Stimulated activated CD4-positive, alpha-beta T cell treated with anti-CD3 and anti-CD28 coated beads, Interleukin-12 subunit alpha, Interleukin-12 subunit beta, amount 100 ng/mL, for 24 hours (primary cell): ENCODE measurements at regions not wholly inside any gene's neighbourhood (a gene's known extent, or its start where the extent isn't known, plus 50 kb on each side); places are given as distances from the start of the nearest gene placed in this dataset.
"Not testable (repeated sequence)": the region's sequence is repeated elsewhere in the genome, so short reads cannot be mapped to it uniquely, and the experiment has no call there.

Experiments used
- DNase-seq, 2 experiments: peaks; one replicate each; pipeline ENCODE4 v3.0.0-alpha.2; 2020; ENCODE audit warnings: low read depth in 2 of 2

DNA sequence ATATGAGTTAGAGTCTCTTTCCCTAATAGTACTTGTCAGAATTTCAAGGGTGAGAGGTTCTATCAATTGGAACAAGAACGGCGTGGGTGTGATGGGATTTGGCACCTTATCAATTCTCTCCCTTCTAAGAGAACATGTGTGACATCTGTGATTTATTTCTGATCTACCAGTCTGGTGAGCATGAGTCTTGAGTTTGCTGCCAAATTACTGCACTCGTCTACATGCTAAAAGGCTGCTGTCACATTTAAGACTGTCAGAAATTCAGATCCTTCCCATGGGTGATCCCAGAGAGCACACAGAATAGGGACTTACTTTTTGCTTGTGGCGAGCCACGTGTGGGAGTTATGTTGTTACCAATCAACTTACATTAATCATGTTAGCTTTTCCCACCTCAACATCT, 370.2 kb upstream of the SASH1 start:
- DNase-seq: no peak

DNA sequence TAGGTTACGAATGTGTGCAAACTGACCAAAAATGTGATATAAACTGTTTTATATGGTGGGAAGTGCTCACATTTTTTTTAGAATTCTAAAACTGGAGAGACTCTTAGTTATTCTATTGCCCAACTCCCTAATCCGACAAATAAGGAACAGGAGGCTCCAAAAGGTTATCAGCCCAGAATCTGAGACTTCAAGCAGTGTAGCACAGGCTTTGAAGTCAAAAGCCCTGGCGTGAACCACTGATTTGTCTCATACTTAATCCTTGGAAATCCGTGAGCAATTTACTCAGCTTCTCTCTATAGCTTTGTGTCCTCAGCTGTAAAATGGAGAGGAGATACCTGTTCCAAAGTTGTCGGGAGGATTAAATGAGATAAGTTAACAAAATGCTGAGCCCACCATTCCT, 368.8 kb upstream of the SASH1 start:
- no peak for DNase-seq

DNA sequence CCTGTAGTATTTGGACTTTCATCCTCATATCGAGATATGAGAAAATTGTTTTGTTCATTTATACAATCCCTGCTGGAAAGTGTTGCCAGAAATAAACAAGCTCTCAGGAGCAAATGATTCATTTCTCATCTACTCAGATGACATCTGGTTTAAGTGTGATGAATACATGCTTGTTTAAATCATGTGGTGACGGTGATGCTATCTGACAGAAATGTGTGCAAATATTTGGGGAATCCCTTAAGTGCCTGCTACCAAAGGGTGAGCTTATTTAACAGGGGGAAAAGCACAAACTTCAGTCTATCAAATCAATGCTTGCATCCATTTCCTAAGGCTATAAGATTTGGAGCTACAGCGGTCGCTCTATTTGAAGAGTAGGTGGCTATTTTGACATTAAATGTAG, 368.3 kb upstream of the SASH1 start:
- no peak for DNase-seq

DNA sequence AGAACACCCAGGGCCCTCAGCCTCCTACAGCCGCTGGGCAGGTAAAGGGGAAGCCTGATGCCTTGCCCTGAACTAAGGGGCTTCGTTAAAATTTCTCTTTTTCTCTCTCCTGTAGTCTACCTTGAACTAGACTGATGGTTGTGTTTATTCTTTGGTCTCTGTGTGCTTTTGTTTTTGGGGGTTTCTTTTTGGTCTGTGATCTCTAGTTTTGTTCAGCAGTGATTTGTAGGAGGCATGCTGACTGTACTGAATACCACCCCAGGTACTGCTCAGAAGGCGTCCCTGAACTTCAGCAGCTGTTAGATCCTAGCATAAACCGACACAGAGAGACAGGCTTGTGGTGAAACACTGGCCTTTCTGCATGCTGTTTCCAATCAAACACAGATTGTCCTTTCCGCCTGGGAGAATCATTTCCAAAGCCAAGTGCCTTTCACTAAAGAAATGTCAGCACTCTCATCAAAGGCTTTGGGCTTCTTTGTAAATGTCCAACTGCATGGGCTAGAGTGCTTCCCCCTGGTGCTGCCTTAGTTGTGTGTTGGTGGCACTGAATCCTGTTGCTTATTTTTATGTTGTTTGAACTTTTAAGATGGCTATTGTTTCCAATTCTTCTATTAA, 364.7 kb upstream of the SASH1 start:
- no peak for DNase-seq

DNA sequence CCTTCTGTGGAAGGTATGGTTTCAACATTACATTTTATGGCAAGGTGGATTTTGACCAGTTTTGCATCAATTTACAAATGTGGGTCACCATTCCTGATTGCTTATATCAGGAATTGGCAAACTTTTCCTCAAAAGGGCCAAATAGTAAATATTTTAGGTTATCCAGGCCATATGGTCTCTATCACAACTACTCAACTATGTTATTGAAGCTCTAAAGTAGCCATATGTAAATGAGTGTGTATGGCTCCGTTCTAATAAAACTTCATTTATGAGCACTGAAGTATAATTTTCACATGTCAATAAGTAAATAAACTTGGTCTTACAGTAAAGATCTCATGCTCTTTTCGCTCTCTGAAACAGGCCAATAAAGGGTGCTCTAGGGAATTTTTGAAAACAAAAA, 362.7 kb upstream of the SASH1 start:
- DNase-seq: no peak

DNA sequence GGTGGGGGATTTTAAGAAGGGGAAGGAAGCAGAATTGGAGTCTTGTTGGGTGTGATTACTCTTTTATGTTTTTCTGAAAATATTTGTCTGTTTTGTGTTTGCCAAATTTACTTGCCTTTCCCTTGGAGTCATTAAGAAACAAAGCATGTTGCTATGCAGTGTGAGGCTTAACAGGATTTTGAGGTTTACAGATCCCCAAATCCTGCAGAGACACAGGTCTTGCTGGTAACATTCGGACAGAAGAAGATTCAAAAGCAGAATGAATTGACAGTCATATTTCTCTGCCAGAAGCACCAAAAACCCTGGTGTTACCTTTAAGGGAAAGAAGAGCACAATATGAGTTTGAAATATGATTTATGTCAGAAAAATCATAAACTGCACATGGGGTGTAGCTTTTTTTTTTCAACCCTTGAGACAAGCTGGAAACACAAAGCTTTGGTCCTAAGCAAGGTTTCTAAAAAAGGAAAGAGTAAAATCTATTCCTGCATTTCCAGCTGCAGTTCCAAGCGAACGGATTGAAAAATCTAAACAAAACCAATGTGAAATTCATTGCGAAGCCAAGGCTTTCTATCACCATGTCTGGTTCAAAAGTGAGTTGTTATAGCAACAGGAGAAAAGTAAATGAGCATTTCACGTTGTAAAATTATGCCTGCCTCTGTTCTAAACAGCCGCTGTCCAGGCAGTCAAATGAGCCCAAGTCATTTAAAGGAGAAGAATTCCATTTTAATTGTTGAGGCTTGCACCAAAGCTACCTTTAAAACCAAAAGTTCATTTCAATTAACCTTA, 358.9 kb upstream of the SASH1 start:
- no peak for DNase-seq

DNA sequence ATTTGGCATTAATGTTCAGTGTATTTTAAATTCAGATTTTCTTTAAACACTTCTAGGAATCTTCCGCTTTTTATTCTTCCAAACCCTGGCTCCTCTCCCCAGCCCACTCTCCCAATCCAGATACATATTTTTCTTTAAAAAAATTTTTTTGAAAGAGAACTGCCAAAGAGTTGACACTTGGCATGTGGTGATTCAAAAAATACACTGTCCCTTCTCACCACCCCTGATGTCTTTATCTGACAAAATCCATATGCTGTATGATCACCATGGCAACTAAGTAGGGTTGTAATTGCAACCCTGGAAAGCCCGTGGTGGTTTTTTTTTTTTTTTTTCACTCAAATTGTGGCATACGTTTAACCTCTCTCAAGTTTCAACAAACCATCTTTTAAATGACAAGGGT, 355.8 kb upstream of the SASH1 start:
- no peak for DNase-seq

DNA sequence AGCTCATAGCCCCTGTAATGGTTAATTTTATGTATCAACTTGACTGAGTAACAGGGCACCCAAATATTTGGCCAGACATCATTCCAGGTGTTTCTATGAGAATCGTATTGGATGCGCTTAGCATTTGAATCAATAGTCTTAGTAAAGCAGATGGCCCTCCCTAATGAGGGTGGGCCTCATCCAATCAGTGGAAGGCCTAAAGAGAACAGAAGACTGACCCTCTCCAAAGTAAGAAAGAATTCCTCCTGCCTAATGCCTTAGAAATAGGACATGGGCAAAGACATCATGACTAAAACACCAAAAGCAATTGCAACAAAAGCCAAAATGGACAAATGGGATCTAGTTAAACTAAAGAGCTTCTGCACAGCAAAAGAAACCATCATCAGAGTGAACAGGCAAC, 352.5 kb upstream of the SASH1 start:
- DNase-seq: no peak

DNA sequence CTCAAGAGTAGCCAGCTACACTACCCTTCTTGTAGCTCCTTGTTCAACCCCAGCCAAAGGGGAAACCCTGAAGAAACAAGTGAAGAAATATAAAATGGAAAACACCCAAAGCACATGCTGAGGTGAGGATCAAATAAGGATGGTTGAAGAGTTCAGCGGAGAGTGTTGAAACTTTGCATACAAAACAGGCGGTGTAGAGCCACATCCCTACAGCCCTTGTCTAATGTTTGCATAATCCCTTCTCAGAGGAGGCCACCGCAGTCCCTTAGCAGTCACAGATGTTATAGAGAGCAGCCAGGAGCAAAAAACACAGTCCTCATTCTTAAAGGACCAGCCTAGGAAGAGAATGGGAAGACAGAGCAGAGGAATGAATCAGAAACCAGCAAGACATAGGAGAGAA, 350.7 kb upstream of the SASH1 start:
- no peak for DNase-seq

DNA sequence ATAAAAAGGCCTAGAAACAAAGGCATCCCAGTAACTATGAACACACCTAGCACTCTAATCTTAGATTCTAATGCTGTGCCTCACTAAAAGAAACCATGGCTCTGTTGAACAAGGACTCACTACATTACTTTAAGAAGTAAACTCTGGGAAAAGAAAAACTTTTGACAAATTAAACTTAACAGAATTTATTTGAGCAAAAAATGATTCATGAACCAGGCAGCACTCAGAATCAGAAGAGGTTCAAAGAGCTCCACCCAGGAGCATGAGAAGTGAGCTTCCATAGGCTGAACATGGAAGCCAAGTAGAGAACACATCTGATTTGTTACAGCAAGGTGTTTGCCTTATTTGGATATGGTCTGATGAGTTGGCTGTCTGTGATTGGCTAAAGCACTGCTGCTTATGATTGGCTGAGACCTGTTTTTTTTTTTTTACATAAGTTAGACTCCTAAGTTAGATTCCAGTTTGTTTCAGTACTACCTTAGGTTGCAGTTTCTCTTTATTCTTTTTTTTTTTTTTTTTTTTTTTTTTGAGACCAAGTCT, 343.6 kb upstream of the SASH1 start:
- no peak for DNase-seq

DNA sequence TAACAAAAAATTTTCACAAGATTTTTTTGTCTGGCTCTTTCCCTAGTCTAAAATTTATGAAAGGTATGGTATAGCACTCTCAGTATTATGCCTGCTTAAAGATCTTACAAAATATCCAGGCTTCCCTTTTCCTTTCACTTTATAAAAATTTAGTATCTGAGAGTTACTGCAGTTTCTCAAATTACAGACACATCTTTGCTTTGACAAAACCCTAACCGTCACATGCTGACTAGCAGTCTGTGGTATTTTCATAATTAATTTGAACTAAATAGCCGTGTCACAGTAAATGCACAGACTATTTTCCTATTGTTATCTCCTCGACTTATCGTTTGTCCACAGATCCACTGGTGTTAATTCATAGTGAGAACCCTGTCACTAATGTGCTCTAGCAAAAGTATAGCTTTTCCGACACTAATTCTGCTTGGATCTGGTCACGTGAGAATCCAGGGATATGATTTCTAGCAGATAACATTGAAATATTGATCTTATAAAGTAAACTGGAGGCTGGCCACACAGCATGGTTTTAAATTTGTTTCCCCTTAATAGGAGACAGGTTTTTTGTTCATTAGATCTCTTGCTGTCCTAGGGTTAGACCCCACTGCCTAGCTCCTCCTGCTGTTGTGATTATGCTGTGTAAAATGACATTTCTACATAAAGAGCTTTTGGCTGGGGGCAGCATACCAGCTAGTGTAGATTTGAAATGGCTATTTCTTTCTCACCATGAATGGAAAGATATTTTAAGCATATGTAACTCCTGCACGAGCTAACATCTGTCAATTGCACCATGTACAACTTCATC, 340.6 kb upstream of the SASH1 start:
- DNase-seq: no peak

DNA sequence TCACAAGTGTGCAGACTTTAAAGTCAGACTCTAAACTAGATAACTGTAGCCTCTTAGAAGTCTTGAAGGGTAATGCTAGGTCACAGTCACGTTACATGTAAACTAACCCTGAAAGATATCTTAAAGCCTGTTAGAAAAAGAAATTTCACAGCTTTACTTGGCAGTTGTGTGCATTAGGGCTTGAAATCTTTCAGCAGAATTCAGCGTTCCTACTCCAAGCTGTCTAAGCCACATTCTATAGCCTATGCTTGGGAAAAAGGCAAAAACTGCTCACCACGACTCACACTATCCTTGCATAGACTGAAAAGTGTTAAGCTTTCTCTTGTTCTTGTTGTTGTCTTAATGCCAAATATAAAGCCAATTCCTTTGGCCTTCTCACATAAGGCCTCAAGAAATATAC, 338.0 kb upstream of the SASH1 start:
- no peak for DNase-seq

DNA sequence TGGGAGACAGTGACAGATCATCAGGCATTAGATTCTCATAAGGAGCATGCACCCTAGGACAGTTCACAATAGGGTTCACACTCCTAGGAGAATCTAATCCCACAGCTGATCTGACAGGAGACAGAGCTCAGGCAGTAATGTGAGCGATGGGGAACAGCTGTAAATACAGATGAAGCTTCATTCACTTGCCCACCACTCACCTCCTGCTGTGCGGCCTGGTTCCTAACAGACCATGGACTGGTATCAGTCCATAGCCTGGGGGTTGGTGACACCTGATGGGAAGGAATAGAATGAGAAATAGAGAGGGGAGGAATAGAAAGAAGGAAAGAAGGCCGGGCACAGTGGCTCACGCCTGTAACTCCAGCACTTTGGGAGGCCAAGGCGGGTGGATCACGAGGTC, 336.8 kb upstream of the SASH1 start:
- no peak for DNase-seq

DNA sequence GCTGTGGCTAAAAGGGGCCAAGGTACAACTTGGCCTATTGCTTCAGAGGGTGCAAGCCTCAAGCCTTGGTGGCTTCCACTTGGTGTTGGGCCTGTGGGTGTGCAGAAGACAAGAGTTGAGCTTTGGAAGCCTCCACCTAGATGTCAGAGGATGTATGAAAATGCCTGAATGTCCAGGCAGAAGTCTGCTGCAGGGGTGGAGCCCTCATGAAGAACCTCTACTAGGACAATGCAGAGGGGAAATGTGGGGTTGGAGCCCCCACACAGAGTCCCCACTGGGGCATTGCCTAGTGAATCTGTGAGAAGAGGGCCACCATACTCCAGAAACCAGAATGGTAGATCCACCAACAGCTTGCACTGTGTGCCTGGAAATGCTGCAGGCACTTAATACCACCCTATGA, 332.1 kb upstream of the SASH1 start:
- not testable (repeated sequence) for DNase-seq

DNA sequence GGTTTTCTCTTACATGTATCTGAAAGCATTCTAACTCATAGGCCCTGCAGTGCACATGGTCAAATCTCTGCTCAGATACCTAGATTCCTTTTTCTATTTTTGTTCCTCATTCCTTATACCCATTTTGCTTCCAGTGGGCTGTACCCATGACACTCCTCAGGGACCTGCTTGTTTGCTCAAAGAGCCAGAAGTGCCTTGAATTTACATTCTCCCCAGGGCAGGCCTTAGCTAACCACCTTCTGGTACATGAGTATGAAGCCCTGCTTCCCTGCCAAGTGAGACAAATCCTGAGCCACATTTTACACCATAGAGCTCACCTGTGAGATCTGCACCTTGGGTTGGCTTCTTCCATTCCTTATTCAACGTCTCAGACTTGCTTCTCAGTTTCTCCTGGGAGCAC, 326.6 kb upstream of the SASH1 start:
- no peak for DNase-seq

DNA sequence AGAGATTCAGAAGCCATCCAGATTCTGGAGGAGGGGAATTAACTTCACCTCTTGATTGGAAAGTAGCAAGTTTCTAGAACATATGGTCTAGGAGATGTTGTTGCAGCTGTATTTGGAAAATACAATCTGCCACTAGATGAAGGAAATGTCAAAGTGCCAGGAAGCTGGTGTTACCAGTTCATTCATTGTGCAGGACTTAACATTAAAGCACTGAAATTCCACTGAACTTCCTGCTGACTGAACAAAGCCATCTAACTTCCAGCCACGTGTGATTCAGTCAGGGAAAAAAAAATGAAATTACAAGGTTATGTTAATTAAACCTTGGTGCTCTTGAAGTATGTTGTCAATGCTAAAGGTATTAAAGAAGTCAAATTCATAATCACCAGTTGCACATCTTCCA, 321.5 kb upstream of the SASH1 start:
- no peak for DNase-seq

DNA sequence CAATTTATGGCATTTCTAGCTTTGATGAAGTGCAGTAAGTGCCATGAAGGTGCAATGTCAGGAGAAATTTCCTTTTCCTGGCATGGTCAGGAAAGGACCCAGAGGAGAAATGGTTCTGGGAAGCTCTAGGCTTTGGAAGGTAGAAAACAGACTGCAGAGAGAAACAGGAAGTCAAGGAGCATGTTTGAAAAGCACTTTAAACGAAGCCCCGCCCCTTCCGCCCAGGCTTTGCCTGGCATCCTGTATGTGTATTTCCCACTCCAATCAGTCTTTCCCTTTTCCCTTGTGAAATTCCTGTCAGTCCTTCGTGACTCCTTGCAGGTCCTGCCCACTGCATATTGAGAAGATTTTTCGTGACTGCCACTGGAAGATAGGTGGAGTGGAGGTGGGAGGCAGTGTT, 320.9 kb upstream of the SASH1 start:
- no peak for DNase-seq

DNA sequence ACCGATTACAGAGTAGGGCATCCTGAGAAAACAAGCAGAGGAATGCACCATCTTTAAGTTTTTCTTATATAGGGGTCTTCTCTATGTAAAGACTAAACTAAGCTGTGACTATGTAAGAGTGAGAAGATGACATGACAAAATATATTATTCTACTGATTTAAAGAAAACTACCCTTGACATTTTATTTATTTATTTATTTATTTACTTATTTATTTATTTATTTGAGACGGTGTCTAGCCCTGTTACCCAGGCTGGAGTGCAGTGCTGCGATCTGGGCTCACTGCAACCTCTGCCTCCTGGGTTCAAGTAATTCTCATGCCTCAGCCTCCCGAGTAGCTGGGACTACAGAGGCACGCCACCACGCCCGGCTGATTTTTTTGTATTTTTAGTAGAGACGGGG, 320.4 kb upstream of the SASH1 start:
- DNase-seq: not testable (repeated sequence)

DNA sequence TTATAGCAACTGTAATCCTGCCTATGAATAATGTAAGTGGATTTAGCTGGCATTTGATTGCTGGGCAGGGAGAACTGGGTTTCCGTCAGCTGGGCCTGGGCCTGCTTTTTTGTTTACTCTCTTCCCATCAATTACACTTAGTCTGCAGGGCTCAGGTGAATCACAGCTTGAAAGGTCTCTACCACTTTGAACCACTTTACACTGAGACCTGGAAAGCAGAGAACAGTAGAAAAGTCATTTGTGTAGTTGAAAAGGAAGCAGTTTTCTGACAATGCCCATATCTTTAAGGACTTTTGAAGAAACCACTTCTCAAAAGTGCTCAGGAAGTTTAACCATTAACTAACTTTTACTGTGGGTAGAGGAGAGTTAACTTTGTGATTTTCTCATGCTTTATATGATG, 315.4 kb upstream of the SASH1 start:
- DNase-seq: no peak

DNA sequence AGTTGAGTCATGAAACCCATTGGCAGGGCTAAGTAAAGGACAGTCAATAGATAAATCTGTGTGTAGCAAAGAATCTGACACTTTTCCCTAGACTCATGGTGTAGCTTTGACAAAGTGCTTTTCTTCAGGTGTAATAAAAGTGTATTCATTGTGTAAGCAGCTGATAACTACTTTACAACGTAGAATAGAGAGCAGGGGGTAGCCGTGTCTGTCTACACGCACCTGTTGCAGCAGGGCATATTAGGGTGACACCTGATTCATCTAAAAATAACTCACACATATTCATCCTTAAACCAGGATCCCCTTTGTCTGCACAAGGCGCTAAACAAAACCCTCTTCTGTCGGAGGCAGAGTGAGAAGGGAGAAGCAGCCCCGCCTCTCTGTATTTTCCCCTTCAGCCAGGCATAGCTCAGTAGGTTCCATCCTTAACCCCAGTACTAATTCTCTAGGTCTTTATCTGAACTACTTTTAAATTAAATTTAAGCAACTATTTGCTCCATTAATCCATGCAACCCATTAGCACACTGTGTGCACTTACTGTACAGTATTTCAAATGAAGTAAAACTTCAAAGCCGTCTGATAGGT, 306.7 kb upstream of the SASH1 start:
- no peak for DNase-seq

DNA sequence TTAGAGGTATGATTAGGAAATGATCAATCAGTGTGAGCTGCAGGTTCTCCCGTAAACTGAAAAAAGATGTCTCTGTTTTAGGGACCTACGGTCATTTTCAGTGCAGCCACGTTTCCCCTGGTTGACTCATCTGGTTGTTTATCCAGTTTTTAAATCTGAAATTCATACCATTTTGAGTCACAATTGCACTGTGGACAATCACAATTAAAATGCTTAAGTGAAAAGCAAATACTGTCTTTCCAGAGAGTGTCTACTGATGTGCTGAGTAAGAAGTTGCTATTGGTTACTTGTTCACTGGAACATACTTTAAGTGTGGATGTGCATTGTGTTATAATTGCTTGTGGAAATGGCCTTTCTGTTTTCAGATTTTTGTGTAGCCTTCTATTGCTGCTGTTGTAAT, 305.1 kb upstream of the SASH1 start:
- DNase-seq: no peak

DNA sequence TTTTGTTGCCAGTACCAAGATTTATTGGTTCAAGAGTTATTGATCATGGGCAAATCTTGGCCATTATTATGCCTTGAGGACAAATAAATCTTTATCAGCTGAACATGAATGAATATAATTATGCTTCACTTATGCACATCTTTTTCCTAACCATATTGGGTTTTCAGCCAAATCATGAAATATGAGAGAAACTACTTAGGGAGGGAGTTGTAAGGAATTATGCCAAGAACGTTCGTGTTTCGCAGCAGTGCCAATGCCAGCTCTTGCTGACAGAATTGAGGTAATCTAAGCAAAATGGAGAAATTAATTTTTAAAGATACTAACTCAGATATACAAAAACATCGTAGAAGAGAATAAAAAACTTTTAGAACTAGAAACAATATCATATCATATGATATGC, 301.1 kb upstream of the SASH1 start:
- DNase-seq: no peak
